WTC11 (cell line): ENCODE measurements at regions not wholly inside any gene's neighbourhood (a gene's known extent, or its start where the extent isn't known, plus 50 kb on each side); places are given as distances from the start of the nearest gene placed in this dataset.

Source experiments
- MAX ChIP-seq: sonication (generic); formaldehyde crosslinking; IDR thresholded peaks from 2 replicates; pipeline ENCODE4 v1.8.0; 2022; ENCODE audit warnings: mild to moderate bottlenecking, missing genetic modification reagents
- TF ChIP-seq, protein P1 (sequence below): sonication (generic); formaldehyde crosslinking; IDR thresholded peaks from 2 replicates; pipeline ENCODE4 v1.8.0; 2023; ENCODE audit warnings: missing genetic modification reagents
- TF ChIP-seq, protein P2 (sequence below): fragments of 200-600 bp; IDR thresholded peaks from 2 replicates; pipeline ENCODE4 v1.8.0; 2022; ENCODE audit warnings: antibody characterized with exemption

DNA sequence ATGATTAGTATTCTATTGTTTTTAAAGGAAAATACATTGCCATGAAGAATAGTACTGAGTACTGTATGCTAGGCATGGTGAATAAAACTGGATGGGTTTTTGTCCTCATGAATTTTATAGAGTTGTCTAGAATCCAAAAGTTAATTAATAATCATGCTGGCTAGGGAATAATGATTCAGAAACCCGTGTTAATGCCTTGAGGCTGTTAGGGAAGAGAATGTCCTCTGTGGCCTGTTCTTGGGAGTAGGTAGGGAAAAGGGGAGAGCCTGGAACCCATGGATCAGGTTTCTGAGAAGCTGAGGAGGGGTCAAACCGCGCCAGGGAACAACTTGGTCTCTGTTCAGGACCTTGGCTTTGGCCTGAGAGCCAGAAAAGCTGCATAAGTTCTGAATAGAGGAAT lies 1376.3 kb upstream of the SLC10A2 start:
- TF ChIP-seq, protein P1, sequence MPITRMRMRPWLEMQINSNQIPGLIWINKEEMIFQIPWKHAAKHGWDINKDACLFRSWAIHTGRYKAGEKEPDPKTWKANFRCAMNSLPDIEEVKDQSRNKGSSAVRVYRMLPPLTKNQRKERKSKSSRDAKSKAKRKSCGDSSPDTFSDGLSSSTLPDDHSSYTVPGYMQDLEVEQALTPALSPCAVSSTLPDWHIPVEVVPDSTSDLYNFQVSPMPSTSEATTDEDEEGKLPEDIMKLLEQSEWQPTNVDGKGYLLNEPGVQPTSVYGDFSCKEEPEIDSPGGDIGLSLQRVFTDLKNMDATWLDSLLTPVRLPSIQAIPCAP (CRISPR knock-in tag) = no peak
- no peak for TF ChIP-seq MAX (CRISPR knock-in tag)
- TF ChIP-seq, protein P2, sequence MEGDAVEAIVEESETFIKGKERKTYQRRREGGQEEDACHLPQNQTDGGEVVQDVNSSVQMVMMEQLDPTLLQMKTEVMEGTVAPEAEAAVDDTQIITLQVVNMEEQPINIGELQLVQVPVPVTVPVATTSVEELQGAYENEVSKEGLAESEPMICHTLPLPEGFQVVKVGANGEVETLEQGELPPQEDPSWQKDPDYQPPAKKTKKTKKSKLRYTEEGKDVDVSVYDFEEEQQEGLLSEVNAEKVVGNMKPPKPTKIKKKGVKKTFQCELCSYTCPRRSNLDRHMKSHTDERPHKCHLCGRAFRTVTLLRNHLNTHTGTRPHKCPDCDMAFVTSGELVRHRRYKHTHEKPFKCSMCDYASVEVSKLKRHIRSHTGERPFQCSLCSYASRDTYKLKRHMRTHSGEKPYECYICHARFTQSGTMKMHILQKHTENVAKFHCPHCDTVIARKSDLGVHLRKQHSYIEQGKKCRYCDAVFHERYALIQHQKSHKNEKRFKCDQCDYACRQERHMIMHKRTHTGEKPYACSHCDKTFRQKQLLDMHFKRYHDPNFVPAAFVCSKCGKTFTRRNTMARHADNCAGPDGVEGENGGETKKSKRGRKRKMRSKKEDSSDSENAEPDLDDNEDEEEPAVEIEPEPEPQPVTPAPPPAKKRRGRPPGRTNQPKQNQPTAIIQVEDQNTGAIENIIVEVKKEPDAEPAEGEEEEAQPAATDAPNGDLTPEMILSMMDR = no peak
